ENCODE measurements at regions not wholly inside any gene's neighbourhood (a gene's known extent, or its start where the extent isn't known, plus 50 kb on each side); places are given as distances from the start of the nearest gene placed in this dataset.
"Not testable (repeated sequence)": the region's sequence is repeated elsewhere in the genome, so short reads cannot be mapped to it uniquely, and the experiment has no call there.

- no peaks in the 10 kb centered on the region for H3K36me3 Mint-ChIP-seq (ENCODE audit: low read depth)
- TF ChIP-seq CTCF (IDR thresholded peaks at IDR 0.05; ENCODE audit: unreplicated experiment in 3 of 3), result no peak
- no peaks in the 10 kb centered on the region for H3K9me3 Mint-ChIP-seq
- H3K4me1 Mint-ChIP-seq, result peaks cover 12% of the 10 kb centered on the region
- H3K27ac Mint-ChIP-seq, result no peak overlapping the region
- no peak overlapping the region for H3K4me3 Mint-ChIP-seq
- no peaks in the 10 kb centered on the region for H3K27me3 Mint-ChIP-seq (ENCODE audit: low read depth)
These were observed 368.1 kb downstream of the KCNN2 start for GRCh38 chr5:114729986-114730385.

GRCh38 chr5:114727358-114727757 lies 365.5 kb downstream of the KCNN2 start:
- no peak for TF ChIP-seq CTCF (IDR thresholded peaks at IDR 0.05; ENCODE audit: unreplicated experiment in 3 of 3)
- no peaks in the 10 kb centered on the region for H3K27me3 Mint-ChIP-seq (ENCODE audit: low read depth)
- peaks cover 7% of the 10 kb centered on the region for H3K9me3 Mint-ChIP-seq
- H3K27ac Mint-ChIP-seq, result peak overlapping the region in 1 of 3 experiments; percentile 31
- H3K4me1 Mint-ChIP-seq, result peaks cover 12% of the 10 kb centered on the region
- no peak overlapping the region for H3K4me3 Mint-ChIP-seq
- H3K36me3 Mint-ChIP-seq (ENCODE audit: low read depth), result no peaks in the 10 kb centered on the region

- Mint-ChIP-seq H3K4me1 (peaks cover 12% of the 10 kb centered on the region), H3K4me3 (peak overlapping the region in 1 of 3 experiments; percentile 31), H3K27ac (no peak overlapping the region), H3K27me3 (ENCODE audit: low read depth) (no peaks in the 10 kb centered on the region), H3K36me3 (ENCODE audit: low read depth) (no peaks in the 10 kb centered on the region), H3K9me3 (peaks cover 9% of the 10 kb centered on the region)
- no peak for TF ChIP-seq CTCF (IDR thresholded peaks at IDR 0.05; ENCODE audit: unreplicated experiment in 3 of 3)
These were observed 364.3 kb downstream of the KCNN2 start for GRCh38 chr5:114726131-114726530.

- Mint-ChIP-seq H3K27ac (no peak overlapping the region), H3K9me3 (peaks cover 25% of the 10 kb centered on the region), H3K27me3 (ENCODE audit: low read depth) (no peaks in the 10 kb centered on the region), H3K4me1 (no peaks in the 10 kb centered on the region), H3K4me3 (no peak overlapping the region), H3K36me3 (ENCODE audit: low read depth) (peaks cover 3% of the 10 kb centered on the region)
- no peak for TF ChIP-seq CTCF (IDR thresholded peaks at IDR 0.05; ENCODE audit: unreplicated experiment in 3 of 3)
These were observed 357.4 kb downstream of the KCNN2 start for GRCh38 chr5:114719268-114719667.

- no peaks in the 10 kb centered on the region for H3K4me1 Mint-ChIP-seq
- no peaks in the 10 kb centered on the region for H3K27me3 Mint-ChIP-seq (ENCODE audit: low read depth)
- no peak for TF ChIP-seq CTCF (IDR thresholded peaks at IDR 0.05; ENCODE audit: unreplicated experiment in 3 of 3)
- H3K36me3 Mint-ChIP-seq (ENCODE audit: low read depth), result peaks cover 3% of the 10 kb centered on the region
- no peak overlapping the region for H3K4me3 Mint-ChIP-seq
- no peak overlapping the region for H3K27ac Mint-ChIP-seq
- H3K9me3 Mint-ChIP-seq, result peaks cover 15% of the 10 kb centered on the region
These were observed 355.1 kb downstream of the KCNN2 start for GRCh38 chr5:114716955-114717354.

GRCh38 chr5:114704225-114704893 lies 342.5 kb downstream of the KCNN2 start:
- H3K4me3 Mint-ChIP-seq; H3K27me3 Mint-ChIP-seq (ENCODE audit: low read depth); H3K27ac Mint-ChIP-seq; H3K36me3 Mint-ChIP-seq (ENCODE audit: low read depth); H3K4me1 Mint-ChIP-seq; H3K9me3 Mint-ChIP-seq: not testable (repeated sequence)
